ENCODE measurements at regions not wholly inside any gene's neighbourhood (a gene's known extent, or its start where the extent isn't known, plus 50 kb on each side); places are given as distances from the start of the nearest gene placed in this dataset.
"Not testable (repeated sequence)": the region's sequence is repeated elsewhere in the genome, so short reads cannot be mapped to it uniquely, and the experiment has no call there.

- Histone ChIP-seq H3K27me3 (ENCODE audit: control insufficient read depth in 4 of 4, insufficient read depth in 4 of 4, low read length in 3 of 4) (no peaks in the 10 kb centered on the region), H3K36me3 (ENCODE audit: control insufficient read depth in 4 of 4, insufficient read depth in 3 of 4, low read depth in 1 of 4, low read length in 3 of 4) (no peaks in the 10 kb centered on the region), H3K4me1 (ENCODE audit: control insufficient read depth in 4 of 4, insufficient read depth in 4 of 4, low read length in 3 of 4) (no peaks in the 10 kb centered on the region), H3K27ac (ENCODE audit: low read depth in 1 of 2, low read length in 2 of 2) (no peak overlapping the region), H3K9ac (ENCODE audit: low read depth in 1 of 2, low read length in 2 of 2) (no peak overlapping the region), H3K4me3 (ENCODE audit: low read depth in 1 of 3, low read length in 3 of 3) (no peak overlapping the region), H3K9me3 (ENCODE audit: control insufficient read depth in 4 of 4, low read length in 3 of 4) (no peaks in the 10 kb centered on the region)
- no peak for TF ChIP-seq RXRA (IDR thresholded peaks at IDR 0.05)
- no peak for TF ChIP-seq TAF1 (conservative IDR thresholded peaks at IDR 0.05)
- TF ChIP-seq JUND (IDR thresholded peaks at IDR 0.05): no peak
- no peak for TF ChIP-seq ZBTB33 (IDR thresholded peaks at IDR 0.05)
- no peak for TF ChIP-seq HNF4A (conservative IDR thresholded peaks at IDR 0.05)
- TF ChIP-seq MAX (IDR thresholded peaks at IDR 0.05): no peak
- no peak for TF ChIP-seq GABPA (IDR thresholded peaks at IDR 0.05 in 1 of 2, conservative IDR thresholded peaks at IDR 0.05 in 1 of 2)
- TF ChIP-seq ATF3 (IDR thresholded peaks at IDR 0.05): no peak
- no peak for TF ChIP-seq NR2F2 (IDR thresholded peaks at IDR 0.05)
- no peak for TF ChIP-seq EGR1 (IDR thresholded peaks at IDR 0.05; ENCODE audit: low read depth in 2 of 2)
- no peak for TF ChIP-seq YY1 (IDR thresholded peaks at IDR 0.05)
- TF ChIP-seq RAD21 (IDR thresholded peaks at IDR 0.05): no peak
- no peak for TF ChIP-seq HNF4G (IDR thresholded peaks at IDR 0.05)
- TF ChIP-seq FOXA2 (IDR thresholded peaks at IDR 0.05): no peak
- TF ChIP-seq SP1 (IDR thresholded peaks at IDR 0.05): no peak
- no peak for TF ChIP-seq CTCF (IDR thresholded peaks at IDR 0.05; ENCODE audit: low read depth, low read length, missing input control)
- no peak for TF ChIP-seq FOXA1 (IDR thresholded peaks at IDR 0.05)
- DNase-seq (ENCODE audit: low spot score): no peak
- 79% methylated on average over 4 of the region's 4 CpGs for WGBS
Measured at GRCh38 chr6:85329196-85329595, 120.7 kb upstream of the NT5E start.

- H3K4me1 ChIP-seq (ENCODE audit: control insufficient read depth in 4 of 4, insufficient read depth in 4 of 4, low read length in 3 of 4); H3K27ac ChIP-seq (ENCODE audit: low read depth in 1 of 2, low read length in 2 of 2); DNase-seq (ENCODE audit: low spot score); H3K27me3 ChIP-seq (ENCODE audit: control insufficient read depth in 4 of 4, insufficient read depth in 4 of 4, low read length in 3 of 4); H3K4me3 ChIP-seq (ENCODE audit: low read depth in 1 of 3, low read length in 3 of 3); H3K9ac ChIP-seq (ENCODE audit: low read depth in 1 of 2, low read length in 2 of 2); H3K9me3 ChIP-seq (ENCODE audit: control insufficient read depth in 4 of 4, low read length in 3 of 4); H3K36me3 ChIP-seq (ENCODE audit: control insufficient read depth in 4 of 4, insufficient read depth in 3 of 4, low read depth in 1 of 4, low read length in 3 of 4): not testable (repeated sequence)
- 94% methylated on average over 31 of the region's 31 CpGs for WGBS
Measured at GRCh38 chr6:85325811-85326210, 124.1 kb upstream of the NT5E start.
